SJSA1 (cell line): ENCODE measurements at regions not wholly inside any gene's neighbourhood (a gene's known extent, or its start where the extent isn't known, plus 50 kb on each side); places are given as distances from the start of the nearest gene placed in this dataset.

Experiments
- DNase-seq, 2 experiments: peaks; one replicate each; pipeline ENCODE4 v3.0.0-alpha.2; 2015 to 2020; ENCODE audit warnings: low spot score in 2 of 2, low read depth in 1 of 2
- H3K27ac ChIP-seq: fragments of 250-450 bp; sonication (Bioruptor Pico); 2 replicates; pipeline ENCODE4 v1.5.1; 2020; ENCODE audit warnings: mild to moderate bottlenecking, moderate library complexity
- H3K27me3 ChIP-seq: fragments of 250-450 bp; sonication (Bioruptor Pico); replicated peaks from 2 replicates; pipeline ENCODE4 v1.5.1; 2020; ENCODE audit warnings: mild to moderate bottlenecking, moderate library complexity
- H3K36me3 ChIP-seq: fragments of 250-450 bp; sonication (Bioruptor Pico); 2 replicates; pipeline ENCODE4 v1.5.1; 2020; ENCODE audit warnings: mild to moderate bottlenecking
- H3K4me1 ChIP-seq: fragments of 250-450 bp; sonication (Bioruptor Pico); replicated peaks from 2 replicates; pipeline ENCODE4 v1.6.1; 2021; ENCODE audit warnings: mild to moderate bottlenecking
- H3K4me3 ChIP-seq: fragments of 250-450 bp; sonication (Bioruptor Pico); 2 replicates; pipeline ENCODE4 v1.5.1; 2020; ENCODE audit warnings: mild to moderate bottlenecking
- H3K9me3 ChIP-seq: fragments of 250-450 bp; sonication (Bioruptor Pico); replicated peaks from 2 replicates; pipeline ENCODE4 v1.5.1; 2020; ENCODE audit warnings: mild to moderate bottlenecking

GRCh38 chr11:127424661-127425060 lies 424.1 kb upstream of the KIRREL3 start:
- no peak for DNase-seq
- Histone ChIP-seq H3K36me3 (no peaks in the 10 kb centered on the region), H3K4me1 (no peaks in the 10 kb centered on the region), H3K9me3 (no peaks in the 10 kb centered on the region), H3K4me3 (no peak overlapping the region), H3K27ac (no peak overlapping the region), H3K27me3 (no peaks in the 10 kb centered on the region)

- no peaks in the 10 kb centered on the region for H3K36me3 ChIP-seq
- H3K27me3 ChIP-seq, result no peaks in the 10 kb centered on the region
- H3K27ac ChIP-seq, result no peak overlapping the region
- H3K4me3 ChIP-seq, result no peak overlapping the region
- H3K4me1 ChIP-seq, result no peaks in the 10 kb centered on the region
- H3K9me3 ChIP-seq, result no peaks in the 10 kb centered on the region
- DNase-seq, result no peak
These were observed 419.6 kb upstream of the KIRREL3 start for GRCh38 chr11:127420139-127420538.

GRCh38 chr11:127412722-127413380 lies 412.3 kb upstream of the KIRREL3 start:
- Histone ChIP-seq H3K27me3 (no peaks in the 10 kb centered on the region), H3K4me1 (no peaks in the 10 kb centered on the region), H3K4me3 (no peak overlapping the region), H3K9me3 (no peaks in the 10 kb centered on the region), H3K36me3 (no peaks in the 10 kb centered on the region), H3K27ac (no peak overlapping the region)
- no peak for DNase-seq

- Histone ChIP-seq H3K27ac (no peak overlapping the region), H3K4me3 (no peak overlapping the region), H3K36me3 (no peaks in the 10 kb centered on the region), H3K27me3 (no peaks in the 10 kb centered on the region), H3K9me3 (no peaks in the 10 kb centered on the region), H3K4me1 (no peaks in the 10 kb centered on the region)
- DNase-seq, result no peak
These were observed 411.7 kb upstream of the KIRREL3 start for GRCh38 chr11:127412234-127412633.

GRCh38 chr11:127411283-127411682 lies 410.7 kb upstream of the KIRREL3 start:
- Histone ChIP-seq H3K27ac (no peak overlapping the region), H3K36me3 (no peaks in the 10 kb centered on the region), H3K9me3 (no peaks in the 10 kb centered on the region), H3K4me3 (no peak overlapping the region), H3K27me3 (no peaks in the 10 kb centered on the region), H3K4me1 (no peaks in the 10 kb centered on the region)
- no peak for DNase-seq

- H3K4me1 ChIP-seq, result no peaks in the 10 kb centered on the region
- H3K27ac ChIP-seq, result no peak overlapping the region
- H3K27me3 ChIP-seq, result no peaks in the 10 kb centered on the region
- no peak overlapping the region for H3K4me3 ChIP-seq
- no peak for DNase-seq
- H3K36me3 ChIP-seq, result no peaks in the 10 kb centered on the region
- no peaks in the 10 kb centered on the region for H3K9me3 ChIP-seq
These were observed 394.5 kb upstream of the KIRREL3 start for GRCh38 chr11:127395034-127395433.

- Histone ChIP-seq H3K36me3 (no peaks in the 10 kb centered on the region), H3K9me3 (no peaks in the 10 kb centered on the region), H3K27ac (no peak overlapping the region), H3K4me3 (no peak overlapping the region), H3K27me3 (no peaks in the 10 kb centered on the region), H3K4me1 (no peaks in the 10 kb centered on the region)
- DNase-seq, result no peak
These were observed 393.0 kb upstream of the KIRREL3 start for GRCh38 chr11:127393460-127393997.

GRCh38 chr11:127392575-127392974 lies 392.0 kb upstream of the KIRREL3 start:
- Histone ChIP-seq H3K9me3 (no peaks in the 10 kb centered on the region), H3K27me3 (no peaks in the 10 kb centered on the region), H3K4me3 (no peak overlapping the region), H3K36me3 (no peaks in the 10 kb centered on the region), H3K27ac (no peak overlapping the region), H3K4me1 (no peaks in the 10 kb centered on the region)
- no peak for DNase-seq

GRCh38 chr11:127390465-127390864 lies 389.9 kb upstream of the KIRREL3 start:
- DNase-seq, result no peak
- no peak overlapping the region for H3K27ac ChIP-seq
- H3K36me3 ChIP-seq, result no peaks in the 10 kb centered on the region
- H3K4me1 ChIP-seq, result no peaks in the 10 kb centered on the region
- H3K9me3 ChIP-seq, result no peaks in the 10 kb centered on the region
- H3K4me3 ChIP-seq, result no peak overlapping the region
- H3K27me3 ChIP-seq, result no peaks in the 10 kb centered on the region

- Histone ChIP-seq H3K27ac (no peak overlapping the region), H3K27me3 (no peaks in the 10 kb centered on the region), H3K9me3 (no peaks in the 10 kb centered on the region), H3K4me3 (no peak overlapping the region), H3K36me3 (no peaks in the 10 kb centered on the region), H3K4me1 (no peaks in the 10 kb centered on the region)
- DNase-seq, result no peak
These were observed 384.5 kb upstream of the KIRREL3 start for GRCh38 chr11:127385071-127385470.

GRCh38 chr11:127383026-127383425 lies 382.5 kb upstream of the KIRREL3 start:
- H3K4me3 ChIP-seq, result no peak overlapping the region
- H3K9me3 ChIP-seq, result no peaks in the 10 kb centered on the region
- no peaks in the 10 kb centered on the region for H3K27me3 ChIP-seq
- no peak for DNase-seq
- H3K4me1 ChIP-seq, result no peaks in the 10 kb centered on the region
- H3K27ac ChIP-seq, result no peak overlapping the region
- H3K36me3 ChIP-seq, result no peaks in the 10 kb centered on the region

GRCh38 chr11:127381247-127381646 lies 380.7 kb upstream of the KIRREL3 start:
- Histone ChIP-seq H3K27me3 (no peaks in the 10 kb centered on the region), H3K4me1 (no peaks in the 10 kb centered on the region), H3K9me3 (no peaks in the 10 kb centered on the region), H3K4me3 (no peak overlapping the region), H3K27ac (no peak overlapping the region), H3K36me3 (no peaks in the 10 kb centered on the region)
- DNase-seq, result no peak

GRCh38 chr11:127379686-127380085 lies 379.1 kb upstream of the KIRREL3 start:
- Histone ChIP-seq H3K4me1 (no peaks in the 10 kb centered on the region), H3K9me3 (no peaks in the 10 kb centered on the region), H3K27me3 (no peaks in the 10 kb centered on the region), H3K27ac (no peak overlapping the region), H3K4me3 (no peak overlapping the region), H3K36me3 (no peaks in the 10 kb centered on the region)
- no peak for DNase-seq

- Histone ChIP-seq H3K36me3 (no peaks in the 10 kb centered on the region), H3K27ac (no peak overlapping the region), H3K4me1 (no peaks in the 10 kb centered on the region), H3K9me3 (no peaks in the 10 kb centered on the region), H3K27me3 (no peaks in the 10 kb centered on the region), H3K4me3 (no peak overlapping the region)
- DNase-seq, result no peak
These were observed 375.7 kb upstream of the KIRREL3 start for GRCh38 chr11:127376301-127376700.

- Histone ChIP-seq H3K27ac (no peak overlapping the region), H3K4me1 (no peaks in the 10 kb centered on the region), H3K9me3 (no peaks in the 10 kb centered on the region), H3K27me3 (no peaks in the 10 kb centered on the region), H3K36me3 (no peaks in the 10 kb centered on the region), H3K4me3 (no peak overlapping the region)
- no peak for DNase-seq
These were observed 368.8 kb upstream of the KIRREL3 start for GRCh38 chr11:127369356-127369755.
